Hepatocyte (in vitro differentiated cells): ENCODE measurements at regions not wholly inside any gene's neighbourhood (a gene's known extent, or its start where the extent isn't known, plus 50 kb on each side); places are given as distances from the start of the nearest gene placed in this dataset.

Experiments used
- DNase-seq: peaks from one replicate; pipeline ENCODE4 v3.0.0-alpha.2; 2016; ENCODE audit warnings: low spot score
- H2AFZ ChIP-seq: fragments of 200-600 bp; sonication (generic); 2 replicates; pipeline ENCODE4 v1.6.0; 2016; ENCODE audit warnings: antibody characterized with exemption, mild to moderate bottlenecking
- H3K27ac ChIP-seq: fragments of 200-600 bp; sonication (generic); 2 replicates; pipeline ENCODE4 v1.5.1; 2016; ENCODE audit warnings: mild to moderate bottlenecking
- H3K27me3 ChIP-seq: fragments of 200-600 bp; sonication (generic); 2 replicates; pipeline ENCODE4 v1.6.1; 2016
- H3K36me3 ChIP-seq: fragments of 200-600 bp; sonication (generic); replicated peaks from 2 replicates; pipeline ENCODE4 v1.5.1; 2016; ENCODE audit warnings: low read depth; ENCODE audit not compliant: insufficient read depth
- H3K4me1 ChIP-seq: fragments of 200-600 bp; sonication (generic); 2 replicates; pipeline ENCODE4 v1.5.1; 2016; ENCODE audit warnings: mild to moderate bottlenecking, moderate library complexity; ENCODE audit not compliant: insufficient read depth
- H3K4me2 ChIP-seq: fragments of 200-600 bp; sonication (generic); 2 replicates; pipeline ENCODE4 v1.6.0; 2016
- H3K4me3 ChIP-seq: fragments of 200-600 bp; sonication (generic); 2 replicates; pipeline ENCODE4 v1.5.1; 2016; ENCODE audit warnings: mild to moderate bottlenecking
- H3K79me2 ChIP-seq: fragments of 200-600 bp; sonication (generic); 2 replicates; pipeline ENCODE4 v1.6.0; 2017; ENCODE audit warnings: mild to moderate bottlenecking
- H3K9me2 ChIP-seq: fragments of 200-600 bp; sonication (generic); replicated peaks from 2 replicates; pipeline ENCODE4 v1.6.0; 2017; ENCODE audit warnings: mild to moderate bottlenecking; ENCODE audit not compliant: insufficient read depth
- H3K9me3 ChIP-seq: fragments of 200-600 bp; sonication (generic); 2 replicates; pipeline ENCODE4 v1.5.1; 2016; ENCODE audit warnings: low read depth, mild to moderate bottlenecking
- H4K20me1 ChIP-seq: fragments of 200-600 bp; sonication (generic); 2 replicates; pipeline ENCODE4 v1.6.0; 2016; ENCODE audit warnings: mild to moderate bottlenecking; ENCODE audit not compliant: insufficient read depth, poor library complexity, severe bottlenecking
- EZH2 ChIP-seq: fragments of 200-600 bp; sonication (generic); IDR thresholded peaks from 2 replicates; pipeline ENCODE4 v1.6.1; 2016; ENCODE audit warnings: antibody characterized with exemption, mild to moderate bottlenecking, borderline replicate concordance
- EZH2phosphoT487 ChIP-seq: fragments of 200-600 bp; sonication (generic); IDR thresholded peaks from one replicate; pipeline ENCODE4 v1.6.1; 2018; ENCODE audit warnings: antibody characterized with exemption, mild to moderate bottlenecking, low read depth, moderate library complexity; ENCODE audit not compliant: unreplicated experiment, severe bottlenecking
- WGBS: methylation state at CpG from one replicate; pipeline ENCODE4 v1.1.6; 2016; ENCODE audit warnings: low lambda C conversion rate; ENCODE audit errors: missing lambda C conversion rate; 5-methylcytosine and 5-hydroxymethylcytosine counted together
- TF ChIP-seq, protein P1 (sequence below): fragments of 200-600 bp; sonication (generic); IDR thresholded peaks from 2 replicates; pipeline ENCODE4 v1.5.1; 2016; ENCODE audit warnings: antibody characterized with exemption, mild to moderate bottlenecking; ENCODE audit not compliant: poor library complexity

DNA sequence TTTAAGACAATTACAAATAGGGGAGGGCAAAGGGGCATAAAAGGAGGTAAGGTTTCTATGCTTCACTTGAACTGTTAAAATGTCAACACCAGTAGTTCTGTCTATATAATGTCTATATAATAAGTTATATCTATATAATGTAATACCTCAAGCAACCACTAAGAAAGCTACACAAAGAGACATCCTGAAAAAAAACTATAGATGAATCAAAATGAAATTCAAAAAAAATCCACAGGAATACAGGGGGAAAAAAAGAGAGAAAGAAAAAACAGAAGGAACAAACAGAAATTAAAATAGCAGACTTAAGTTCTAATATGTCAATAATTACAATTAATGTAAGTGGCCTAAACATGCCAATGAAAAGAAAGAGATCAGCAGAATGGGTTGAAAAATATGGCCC lies 186.0 kb downstream of the KCTD15 start:
- TF ChIP-seq EZH2phosphoT487 (no peak), EZH2 (no peak)
- TF ChIP-seq, protein P1, sequence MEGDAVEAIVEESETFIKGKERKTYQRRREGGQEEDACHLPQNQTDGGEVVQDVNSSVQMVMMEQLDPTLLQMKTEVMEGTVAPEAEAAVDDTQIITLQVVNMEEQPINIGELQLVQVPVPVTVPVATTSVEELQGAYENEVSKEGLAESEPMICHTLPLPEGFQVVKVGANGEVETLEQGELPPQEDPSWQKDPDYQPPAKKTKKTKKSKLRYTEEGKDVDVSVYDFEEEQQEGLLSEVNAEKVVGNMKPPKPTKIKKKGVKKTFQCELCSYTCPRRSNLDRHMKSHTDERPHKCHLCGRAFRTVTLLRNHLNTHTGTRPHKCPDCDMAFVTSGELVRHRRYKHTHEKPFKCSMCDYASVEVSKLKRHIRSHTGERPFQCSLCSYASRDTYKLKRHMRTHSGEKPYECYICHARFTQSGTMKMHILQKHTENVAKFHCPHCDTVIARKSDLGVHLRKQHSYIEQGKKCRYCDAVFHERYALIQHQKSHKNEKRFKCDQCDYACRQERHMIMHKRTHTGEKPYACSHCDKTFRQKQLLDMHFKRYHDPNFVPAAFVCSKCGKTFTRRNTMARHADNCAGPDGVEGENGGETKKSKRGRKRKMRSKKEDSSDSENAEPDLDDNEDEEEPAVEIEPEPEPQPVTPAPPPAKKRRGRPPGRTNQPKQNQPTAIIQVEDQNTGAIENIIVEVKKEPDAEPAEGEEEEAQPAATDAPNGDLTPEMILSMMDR, result no peak
- Histone ChIP-seq H3K27ac (no peak overlapping the region), H3K27me3 (no peaks in the 10 kb centered on the region), H3K9me2 (no peaks in the 10 kb centered on the region), H3K4me3 (no peak overlapping the region), H3K4me1 (no peaks in the 10 kb centered on the region), H3K9me3 (no peaks in the 10 kb centered on the region), H3K36me3 (no peaks in the 10 kb centered on the region), H3K79me2 (no peaks in the 10 kb centered on the region), H3K4me2 (no peak overlapping the region), H2AFZ (no peak overlapping the region), H4K20me1 (no peaks in the 10 kb centered on the region)
- DNase-seq, result no peak

DNA sequence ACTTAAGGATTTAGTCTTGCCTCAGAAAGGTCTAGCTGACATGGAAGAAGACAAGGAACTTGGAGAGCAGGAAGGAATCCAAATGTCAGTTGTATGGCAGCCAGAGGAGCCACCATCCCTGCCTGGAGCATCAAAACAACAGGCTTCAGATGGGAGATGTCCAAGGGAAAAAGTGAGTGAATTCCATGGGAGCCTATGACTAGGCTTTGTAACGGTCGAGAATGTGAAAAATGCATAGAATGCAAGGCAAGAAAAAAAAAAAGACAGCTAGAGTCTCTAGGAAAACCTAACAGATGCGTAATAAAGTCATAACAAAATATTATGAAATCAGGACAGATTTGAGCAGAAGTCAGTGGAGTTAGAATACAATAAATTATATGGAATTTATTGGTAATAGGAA lies 183.7 kb upstream of the LSM14A start:
- no peaks in the 10 kb centered on the region for H4K20me1 ChIP-seq
- H3K4me3 ChIP-seq, result no peak overlapping the region
- TF ChIP-seq EZH2 (no peak), EZH2phosphoT487 (no peak)
- TF ChIP-seq, protein P1, result no peak
- H3K9me3 ChIP-seq, result no peaks in the 10 kb centered on the region
- no peaks in the 10 kb centered on the region for H3K79me2 ChIP-seq
- H3K4me1 ChIP-seq, result no peaks in the 10 kb centered on the region
- DNase-seq, result no peak
- H3K9me2 ChIP-seq, result no peaks in the 10 kb centered on the region
- no peaks in the 10 kb centered on the region for H3K36me3 ChIP-seq
- H3K27ac ChIP-seq, result no peak overlapping the region
- no peak overlapping the region for H3K4me2 ChIP-seq
- 81% methylated on average over 3 of the region's 3 CpGs for WGBS
- no peaks in the 10 kb centered on the region for H3K27me3 ChIP-seq
- H2AFZ ChIP-seq, result no peak overlapping the region

DNA sequence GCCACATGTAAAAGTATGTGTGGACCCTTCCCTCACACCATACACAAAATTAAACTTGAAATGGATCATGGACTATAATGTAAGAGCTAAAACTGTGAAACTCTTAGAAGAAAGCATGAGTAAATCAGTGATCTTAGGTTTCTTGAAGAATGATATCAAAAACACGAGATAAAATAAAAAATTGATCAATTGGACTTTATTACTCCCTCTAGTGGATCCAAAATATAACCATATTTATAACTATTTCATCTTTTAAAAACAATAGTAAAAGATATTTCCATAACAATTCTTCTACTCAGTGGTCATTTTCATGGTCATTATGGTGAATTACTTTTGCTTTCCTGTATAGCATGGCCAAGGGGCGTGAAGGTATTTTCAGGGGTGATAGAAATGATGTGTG lies 174.6 kb upstream of the LSM14A start:
- DNase-seq, result no peak
- Histone ChIP-seq H3K4me1 (no peaks in the 10 kb centered on the region), H3K27ac (no peak overlapping the region), H3K36me3 (no peaks in the 10 kb centered on the region), H2AFZ (no peak overlapping the region), H4K20me1 (no peaks in the 10 kb centered on the region), H3K9me3 (no peaks in the 10 kb centered on the region), H3K27me3 (no peaks in the 10 kb centered on the region), H3K9me2 (no peaks in the 10 kb centered on the region), H3K4me3 (no peak overlapping the region), H3K4me2 (no peak overlapping the region), H3K79me2 (no peaks in the 10 kb centered on the region)
- no peak for TF ChIP-seq EZH2phosphoT487
- TF ChIP-seq EZH2, result no peak
- TF ChIP-seq, protein P1, result peak; percentile 29
- WGBS, result 88% methylated on average over 2 of the region's 2 CpGs

DNA sequence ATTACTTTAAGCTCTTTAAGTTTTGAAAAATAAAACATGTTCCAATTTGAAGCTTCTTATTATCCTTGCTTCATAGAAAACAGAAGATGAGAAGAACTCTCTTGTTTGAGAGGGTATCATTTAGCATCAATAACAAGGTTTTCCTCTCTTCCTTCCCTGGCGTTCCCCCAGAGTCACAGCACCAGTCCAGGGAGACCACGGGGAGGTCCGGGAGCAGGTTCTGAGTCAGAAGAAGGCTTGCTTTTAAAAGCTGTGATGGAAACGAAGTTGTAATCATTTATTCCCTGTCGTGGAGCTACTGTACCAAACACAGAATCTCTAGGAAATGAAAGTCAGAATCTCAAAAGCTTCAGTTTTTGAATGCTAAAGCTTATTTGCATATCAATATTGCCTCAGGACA lies 174.0 kb upstream of the LSM14A start:
- Histone ChIP-seq H3K79me2 (no peaks in the 10 kb centered on the region), H3K4me1 (no peaks in the 10 kb centered on the region), H2AFZ (no peak overlapping the region), H3K36me3 (no peaks in the 10 kb centered on the region), H3K27ac (no peak overlapping the region), H4K20me1 (no peaks in the 10 kb centered on the region), H3K9me2 (no peaks in the 10 kb centered on the region), H3K4me2 (no peak overlapping the region), H3K4me3 (no peak overlapping the region), H3K27me3 (no peaks in the 10 kb centered on the region), H3K9me3 (no peaks in the 10 kb centered on the region)
- no peak for TF ChIP-seq EZH2phosphoT487
- TF ChIP-seq EZH2, result no peak
- TF ChIP-seq, protein P1, result no peak
- 56% methylated on average over 5 of the region's 5 CpGs for WGBS
- DNase-seq, result no peak
